ENCODE measurements at regions not wholly inside any gene's neighbourhood (a gene's known extent, or its start where the extent isn't known, plus 50 kb on each side); places are given as distances from the start of the nearest gene placed in this dataset.

- intact Hi-C loops (cut with micrococcal nuclease; ENCODE audit: unreplicated experiment) = no loop called here
- TF ChIP-seq CTCF (IDR thresholded peaks at IDR 0.05; ENCODE audit: unreplicated experiment) = no peak
- Mint-ChIP-seq H3K27me3 (ENCODE audit: unreplicated experiment) (no peaks in the 10 kb centered on the region), H3K36me3 (ENCODE audit: insufficient read depth, unreplicated experiment) (no peaks in the 10 kb centered on the region), H3K9me3 (ENCODE audit: low read depth, unreplicated experiment) (peaks cover 2% of the 10 kb centered on the region), H3K4me1 (ENCODE audit: low read depth, unreplicated experiment) (no peaks in the 10 kb centered on the region), H3K4me3 (ENCODE audit: low read depth, unreplicated experiment) (no peak overlapping the region), H3K27ac (ENCODE audit: unreplicated experiment) (no peak overlapping the region)
- BruUV-seq (replicated peaks) = no TSS peak
- DNase-seq = no peak
- CTCF ChIA-PET = no interaction called here
Observed at GRCh38 chr6:66326228-66326627, 619.2 kb upstream of the EYS start.

GRCh38 chr6:66321017-66321416 is 614.0 kb upstream of the EYS start:
- Mint-ChIP-seq H3K9me3 (ENCODE audit: low read depth, unreplicated experiment) (peaks cover 7% of the 10 kb centered on the region), H3K4me3 (ENCODE audit: low read depth, unreplicated experiment) (no peak overlapping the region), H3K36me3 (ENCODE audit: insufficient read depth, unreplicated experiment) (no peaks in the 10 kb centered on the region), H3K27ac (ENCODE audit: unreplicated experiment) (no peak overlapping the region), H3K4me1 (ENCODE audit: low read depth, unreplicated experiment) (no peaks in the 10 kb centered on the region), H3K27me3 (ENCODE audit: unreplicated experiment) (no peaks in the 10 kb centered on the region)
- CTCF ChIA-PET = no interaction called here
- BruUV-seq (replicated peaks) = no TSS peak
- intact Hi-C loops (cut with micrococcal nuclease; ENCODE audit: unreplicated experiment) = no loop called here
- TF ChIP-seq CTCF (IDR thresholded peaks at IDR 0.05; ENCODE audit: unreplicated experiment) = no peak
- DNase-seq = no peak

- no peaks in the 10 kb centered on the region for H3K27me3 Mint-ChIP-seq (ENCODE audit: unreplicated experiment)
- no peak for DNase-seq
- CTCF ChIA-PET = no interaction called here
- no peak for TF ChIP-seq CTCF (IDR thresholded peaks at IDR 0.05; ENCODE audit: unreplicated experiment)
- H3K36me3 Mint-ChIP-seq (ENCODE audit: insufficient read depth, unreplicated experiment) = no peaks in the 10 kb centered on the region
- H3K4me3 Mint-ChIP-seq (ENCODE audit: low read depth, unreplicated experiment) = no peak overlapping the region
- no peak overlapping the region for H3K27ac Mint-ChIP-seq (ENCODE audit: unreplicated experiment)
- H3K4me1 Mint-ChIP-seq (ENCODE audit: low read depth, unreplicated experiment) = no peaks in the 10 kb centered on the region
- intact Hi-C loops (cut with micrococcal nuclease; ENCODE audit: unreplicated experiment) = no loop called here
- BruUV-seq (replicated peaks) = no TSS peak
- peaks cover 14% of the 10 kb centered on the region for H3K9me3 Mint-ChIP-seq (ENCODE audit: low read depth, unreplicated experiment)
Observed at GRCh38 chr6:66307490-66307889, 600.5 kb upstream of the EYS start.

- no peak overlapping the region for H3K4me3 Mint-ChIP-seq (ENCODE audit: low read depth, unreplicated experiment)
- CTCF ChIA-PET = no interaction called here
- BruUV-seq (replicated peaks) = no TSS peak
- no peak for TF ChIP-seq CTCF (IDR thresholded peaks at IDR 0.05; ENCODE audit: unreplicated experiment)
- no peaks in the 10 kb centered on the region for H3K36me3 Mint-ChIP-seq (ENCODE audit: insufficient read depth, unreplicated experiment)
- H3K27ac Mint-ChIP-seq (ENCODE audit: unreplicated experiment) = no peak overlapping the region
- H3K27me3 Mint-ChIP-seq (ENCODE audit: unreplicated experiment) = no peaks in the 10 kb centered on the region
- H3K4me1 Mint-ChIP-seq (ENCODE audit: low read depth, unreplicated experiment) = no peaks in the 10 kb centered on the region
- intact Hi-C loops (cut with micrococcal nuclease; ENCODE audit: unreplicated experiment) = no loop called here
- H3K9me3 Mint-ChIP-seq (ENCODE audit: low read depth, unreplicated experiment) = peaks cover 8% of the 10 kb centered on the region
- no peak for DNase-seq
Observed at GRCh38 chr6:66291905-66292304, 584.9 kb upstream of the EYS start.

GRCh38 chr6:66289889-66290288 is 582.9 kb upstream of the EYS start:
- CTCF ChIA-PET = no interaction called here
- DNase-seq = no peak
- no peaks in the 10 kb centered on the region for H3K36me3 Mint-ChIP-seq (ENCODE audit: insufficient read depth, unreplicated experiment)
- no peak overlapping the region for H3K4me3 Mint-ChIP-seq (ENCODE audit: low read depth, unreplicated experiment)
- no peak for TF ChIP-seq CTCF (IDR thresholded peaks at IDR 0.05; ENCODE audit: unreplicated experiment)
- BruUV-seq (replicated peaks) = no TSS peak
- peaks cover 11% of the 10 kb centered on the region for H3K9me3 Mint-ChIP-seq (ENCODE audit: low read depth, unreplicated experiment)
- H3K27me3 Mint-ChIP-seq (ENCODE audit: unreplicated experiment) = no peaks in the 10 kb centered on the region
- H3K4me1 Mint-ChIP-seq (ENCODE audit: low read depth, unreplicated experiment) = no peaks in the 10 kb centered on the region
- intact Hi-C loops (cut with micrococcal nuclease; ENCODE audit: unreplicated experiment) = no loop called here
- no peak overlapping the region for H3K27ac Mint-ChIP-seq (ENCODE audit: unreplicated experiment)

Data from Calu3 (cell line).